KMS-11 (cell line): ENCODE measurements at regions not wholly inside any gene's neighbourhood (a gene's known extent, or its start where the extent isn't known, plus 50 kb on each side); places are given as distances from the start of the nearest gene placed in this dataset.
A peak's percentile ranks its signal among the peaks of the same experiment; 100 is the strongest.

Source experiments
- H2AFZ ChIP-seq: fragments of 200-600 bp; sonication (generic); 2 replicates; pipeline ENCODE4 v1.6.1; 2016; ENCODE audit warnings: antibody characterized with exemption, mixed run types, low read depth
- H3K27ac ChIP-seq: fragments of 200-600 bp; sonication (generic); 2 replicates; pipeline ENCODE4 v1.6.1; 2016; ENCODE audit warnings: mild to moderate bottlenecking, mixed run types
- H3K27me3 ChIP-seq: fragments of 200-600 bp; sonication (generic); 2 replicates; pipeline ENCODE4 v1.6.1; 2017; ENCODE audit warnings: mild to moderate bottlenecking, low read depth, mixed run types, moderate library complexity; ENCODE audit not compliant: insufficient read depth
- H3K36me3 ChIP-seq: fragments of 200-600 bp; sonication (generic); 2 replicates; pipeline ENCODE4 v1.6.1; 2017; ENCODE audit warnings: mild to moderate bottlenecking, mixed run types; ENCODE audit not compliant: insufficient read depth
- H3K4me1 ChIP-seq: fragments of 200-600 bp; sonication (generic); 2 replicates; pipeline ENCODE4 v1.6.1; 2016; ENCODE audit warnings: mild to moderate bottlenecking, low read depth, mixed run types; ENCODE audit not compliant: poor library complexity, severe bottlenecking
- H3K4me2 ChIP-seq: fragments of 200-600 bp; sonication (generic); 2 replicates; pipeline ENCODE4 v1.7.0; 2016; ENCODE audit warnings: mild to moderate bottlenecking, mixed run types
- H3K4me3 ChIP-seq: fragments of 200-600 bp; sonication (generic); IDR thresholded peaks from 2 replicates; pipeline ENCODE4 v1.6.1; 2017; ENCODE audit warnings: low read depth, low read length, mixed read lengths; ENCODE audit not compliant: insufficient read depth
- H3K79me2 ChIP-seq: fragments of 200-600 bp; sonication (generic); 2 replicates; pipeline ENCODE4 v1.6.1; 2016; ENCODE audit warnings: low read depth, mixed run types; ENCODE audit not compliant: insufficient read depth
- H3K9ac ChIP-seq: fragments of 200-600 bp; sonication (generic); 2 replicates; pipeline ENCODE4 v1.6.1; 2016; ENCODE audit warnings: mild to moderate bottlenecking, mixed run types
- H4K20me1 ChIP-seq: fragments of 200-600 bp; sonication (generic); 2 replicates; pipeline ENCODE4 v1.6.1; 2016; ENCODE audit warnings: mild to moderate bottlenecking, mixed run types; ENCODE audit not compliant: insufficient read depth
- TF ChIP-seq, protein P1 (sequence below): fragments of 200-600 bp; sonication (generic); conservative IDR thresholded peaks from 2 replicates; pipeline ENCODE4 v1.6.1; 2017; ENCODE audit warnings: low read depth, mild to moderate bottlenecking, antibody characterized with exemption, low read length, moderate library complexity, mixed read lengths

DNA sequence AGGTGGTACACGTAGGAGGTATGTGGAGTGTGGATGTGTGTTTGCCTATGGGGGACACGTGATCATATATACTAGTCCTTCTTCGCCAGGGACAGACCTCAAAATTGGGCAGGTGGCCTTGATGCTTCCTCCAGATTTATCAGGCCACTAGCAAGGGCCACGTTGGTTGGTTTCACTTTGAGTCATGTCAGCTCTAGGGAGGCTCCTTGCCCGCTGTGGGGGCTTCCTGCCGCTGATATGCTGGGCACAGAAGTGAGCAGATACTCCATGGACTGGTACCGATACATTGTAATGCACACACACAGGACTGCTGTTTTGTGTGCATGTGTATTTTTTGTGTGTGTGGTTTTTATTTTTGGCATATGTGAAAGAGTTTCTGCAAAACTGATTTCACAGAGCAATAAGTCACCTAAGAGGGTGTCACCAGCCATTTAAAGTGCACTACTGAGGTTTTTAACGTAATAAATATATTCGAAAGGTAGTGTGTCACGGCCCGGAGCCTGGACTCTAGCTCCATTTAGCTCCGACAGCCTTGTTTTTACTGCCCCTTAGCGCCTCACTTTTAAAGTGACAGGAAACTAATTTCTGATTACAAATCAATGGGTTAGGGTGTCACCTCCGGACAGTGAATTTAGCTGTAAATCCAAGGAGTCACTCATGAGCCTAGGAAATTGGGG is 605.5 kb upstream of the SALL1 start:
- Histone ChIP-seq H3K79me2 (no peaks in the 10 kb centered on the region), H3K36me3 (no peaks in the 10 kb centered on the region), H3K27ac (peak overlapping the region; percentile 66), H3K4me3 (no peak overlapping the region), H3K27me3 (no peaks in the 10 kb centered on the region), H4K20me1 (no peaks in the 10 kb centered on the region), H3K9ac (no peak overlapping the region; the same call in 1 of the 2 replicates), H3K4me2 (peak overlapping the region; percentile 22; the same call in 1 of the 2 replicates), H2AFZ (peak overlapping the region; percentile 54; the same call in 1 of the 2 replicates), H3K4me1 (peaks cover 48% of the 10 kb centered on the region)
- TF ChIP-seq, protein P1, sequence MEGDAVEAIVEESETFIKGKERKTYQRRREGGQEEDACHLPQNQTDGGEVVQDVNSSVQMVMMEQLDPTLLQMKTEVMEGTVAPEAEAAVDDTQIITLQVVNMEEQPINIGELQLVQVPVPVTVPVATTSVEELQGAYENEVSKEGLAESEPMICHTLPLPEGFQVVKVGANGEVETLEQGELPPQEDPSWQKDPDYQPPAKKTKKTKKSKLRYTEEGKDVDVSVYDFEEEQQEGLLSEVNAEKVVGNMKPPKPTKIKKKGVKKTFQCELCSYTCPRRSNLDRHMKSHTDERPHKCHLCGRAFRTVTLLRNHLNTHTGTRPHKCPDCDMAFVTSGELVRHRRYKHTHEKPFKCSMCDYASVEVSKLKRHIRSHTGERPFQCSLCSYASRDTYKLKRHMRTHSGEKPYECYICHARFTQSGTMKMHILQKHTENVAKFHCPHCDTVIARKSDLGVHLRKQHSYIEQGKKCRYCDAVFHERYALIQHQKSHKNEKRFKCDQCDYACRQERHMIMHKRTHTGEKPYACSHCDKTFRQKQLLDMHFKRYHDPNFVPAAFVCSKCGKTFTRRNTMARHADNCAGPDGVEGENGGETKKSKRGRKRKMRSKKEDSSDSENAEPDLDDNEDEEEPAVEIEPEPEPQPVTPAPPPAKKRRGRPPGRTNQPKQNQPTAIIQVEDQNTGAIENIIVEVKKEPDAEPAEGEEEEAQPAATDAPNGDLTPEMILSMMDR = no peak

GRCh38 chr16:51755577-51756355 is 604.7 kb upstream of the SALL1 start:
- 0 out of 2 replicates have a peak overlapping the region, but pooled peaks have one; percentile 54 for H2AFZ ChIP-seq
- no peaks in the 10 kb centered on the region for H3K79me2 ChIP-seq
- H3K4me1 ChIP-seq = peaks cover 48% of the 10 kb centered on the region
- peak overlapping the region; percentile 66; the same call in 1 of the 2 replicates for H3K27ac ChIP-seq
- H3K4me3 ChIP-seq = no peak overlapping the region
- peak overlapping the region; percentile 22; the same call in 1 of the 2 replicates for H3K4me2 ChIP-seq
- no peaks in the 10 kb centered on the region for H3K36me3 ChIP-seq
- H3K9ac ChIP-seq = no peak overlapping the region; the same call in 1 of the 2 replicates
- H3K27me3 ChIP-seq = no peaks in the 10 kb centered on the region
- TF ChIP-seq, protein P1 = no peak
- no peaks in the 10 kb centered on the region for H4K20me1 ChIP-seq

DNA sequence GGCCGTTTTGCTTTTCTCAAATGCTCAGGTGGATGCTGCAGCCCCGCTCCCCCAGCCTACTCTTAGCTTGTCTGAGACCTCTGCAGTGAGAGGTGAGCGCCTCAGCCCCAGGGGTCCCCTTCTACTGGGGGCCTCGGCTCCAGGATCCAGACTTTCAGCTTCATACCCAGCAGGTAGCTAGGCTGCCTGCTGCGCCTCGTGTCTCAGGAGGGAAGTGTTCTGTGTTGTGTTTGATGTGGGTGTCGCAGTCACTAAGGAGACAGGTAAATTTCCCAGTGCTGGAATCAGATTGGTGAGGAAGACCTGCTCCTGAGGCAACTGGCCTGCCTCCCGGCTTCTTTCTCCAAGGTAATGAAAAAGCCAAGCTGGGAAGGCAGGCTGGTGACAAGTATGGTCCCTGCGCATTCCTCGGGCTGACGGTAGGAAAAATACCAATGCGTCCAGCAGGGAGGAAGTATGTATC is 604.0 kb upstream of the SALL1 start:
- TF ChIP-seq, protein P1 = no peak
- H3K79me2 ChIP-seq = no peaks in the 10 kb centered on the region
- no peaks in the 10 kb centered on the region for H4K20me1 ChIP-seq
- peaks cover 48% of the 10 kb centered on the region for H3K4me1 ChIP-seq
- H3K36me3 ChIP-seq = no peaks in the 10 kb centered on the region
- H3K27ac ChIP-seq = no peak overlapping the region
- no peaks in the 10 kb centered on the region for H3K27me3 ChIP-seq
- no peak overlapping the region for H3K9ac ChIP-seq
- no peak overlapping the region for H3K4me3 ChIP-seq
- no peak overlapping the region for H3K4me2 ChIP-seq
- no peak overlapping the region for H2AFZ ChIP-seq

GRCh38 chr16:51753467-51754127 is 602.5 kb upstream of the SALL1 start:
- Histone ChIP-seq H3K27me3 (no peaks in the 10 kb centered on the region), H3K9ac (no peak overlapping the region), H3K4me1 (peaks cover 48% of the 10 kb centered on the region), H3K27ac (peak overlapping the region; percentile 15; the same call in 1 of the 2 replicates), H2AFZ (no peak overlapping the region), H3K36me3 (no peaks in the 10 kb centered on the region), H4K20me1 (no peaks in the 10 kb centered on the region), H3K4me3 (no peak overlapping the region), H3K79me2 (no peaks in the 10 kb centered on the region), H3K4me2 (peak overlapping the region; percentile 24; the same call in 1 of the 2 replicates)
- TF ChIP-seq, protein P1 = no peak
